GM19025 (cell line): ENCODE measurements at regions not wholly inside any gene's neighbourhood (a gene's known extent, or its start where the extent isn't known, plus 50 kb on each side); places are given as distances from the start of the nearest gene placed in this dataset.
A peak's percentile ranks its signal among the peaks of the same experiment; 100 is the strongest.
"Not testable (repeated sequence)": the region's sequence is repeated elsewhere in the genome, so short reads cannot be mapped to it uniquely, and the experiment has no call there.

Experiments
- ATAC-seq: cut with Tn5 transposase; IDR thresholded peaks from one replicate; pipeline ENCODE4 v1.9.1; 2021; ENCODE audit warnings: mild to moderate bottlenecking, low read depth, moderate library complexity; ENCODE audit not compliant: unreplicated experiment

DNA sequence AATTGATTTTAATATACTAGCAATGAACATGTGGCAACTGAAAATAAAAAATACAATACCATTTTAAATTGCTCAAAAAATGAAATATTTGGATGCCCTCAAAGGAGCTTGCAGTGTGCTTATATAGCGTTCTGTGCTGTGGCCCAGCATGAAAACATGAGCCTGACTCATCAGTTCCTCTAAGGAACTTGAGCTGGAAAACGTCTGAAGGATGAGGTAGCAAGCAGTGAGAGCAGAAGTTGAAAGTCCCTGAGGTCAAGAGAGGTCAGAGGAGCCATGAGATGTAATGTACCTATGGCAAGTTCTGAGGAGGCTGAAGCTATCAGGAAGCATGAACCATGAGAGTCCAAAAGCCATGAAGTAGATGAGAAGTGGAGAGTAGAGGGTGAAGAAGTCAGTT lies 59.7 kb downstream of the HMGB3 start:
- ATAC-seq: no peak

DNA sequence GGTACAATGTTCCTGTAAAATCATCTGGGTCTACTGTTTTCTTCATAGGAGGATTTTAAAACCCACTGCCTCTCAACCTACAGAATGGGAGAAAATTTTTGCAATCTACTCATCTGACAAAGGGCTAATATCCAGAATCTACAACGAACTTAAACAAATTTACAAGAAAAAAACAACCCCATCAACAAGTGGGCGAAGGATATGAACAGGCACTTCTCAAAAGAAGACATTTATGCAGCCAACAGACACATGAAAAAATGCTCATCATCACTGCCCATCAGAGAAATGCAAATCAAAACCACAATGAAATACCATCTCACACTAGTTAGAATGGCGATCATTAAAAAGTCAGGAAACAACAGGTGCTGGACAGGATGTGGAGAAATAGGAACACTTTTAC lies 83.2 kb downstream of the HMGB3 start:
- ATAC-seq: not testable (repeated sequence)

GRCh38 chrX:151073767-151074166 lies 90.6 kb downstream of the HMGB3 start:
- ATAC-seq: no peak

DNA sequence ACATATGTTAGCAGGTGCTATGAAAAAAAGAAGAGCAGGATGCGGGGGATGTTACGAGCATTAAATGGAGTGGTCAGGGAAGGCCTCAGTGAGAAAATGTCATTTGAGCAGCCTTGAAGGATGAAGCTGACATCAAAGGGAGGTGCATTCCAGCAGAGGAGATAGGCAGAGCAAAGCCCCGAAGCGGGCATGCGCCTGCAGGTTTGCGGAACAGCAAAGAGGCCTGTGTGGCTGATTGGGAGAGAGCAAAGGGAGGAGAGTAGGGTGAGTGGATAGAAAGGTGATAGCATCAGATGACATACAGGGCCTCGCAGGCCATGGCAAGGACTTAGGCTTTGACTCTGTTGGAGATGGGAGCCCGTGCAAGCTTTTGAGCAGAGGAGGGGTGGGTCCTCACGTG lies 95.4 kb upstream of the GPR50 start:
- no peak for ATAC-seq

DNA sequence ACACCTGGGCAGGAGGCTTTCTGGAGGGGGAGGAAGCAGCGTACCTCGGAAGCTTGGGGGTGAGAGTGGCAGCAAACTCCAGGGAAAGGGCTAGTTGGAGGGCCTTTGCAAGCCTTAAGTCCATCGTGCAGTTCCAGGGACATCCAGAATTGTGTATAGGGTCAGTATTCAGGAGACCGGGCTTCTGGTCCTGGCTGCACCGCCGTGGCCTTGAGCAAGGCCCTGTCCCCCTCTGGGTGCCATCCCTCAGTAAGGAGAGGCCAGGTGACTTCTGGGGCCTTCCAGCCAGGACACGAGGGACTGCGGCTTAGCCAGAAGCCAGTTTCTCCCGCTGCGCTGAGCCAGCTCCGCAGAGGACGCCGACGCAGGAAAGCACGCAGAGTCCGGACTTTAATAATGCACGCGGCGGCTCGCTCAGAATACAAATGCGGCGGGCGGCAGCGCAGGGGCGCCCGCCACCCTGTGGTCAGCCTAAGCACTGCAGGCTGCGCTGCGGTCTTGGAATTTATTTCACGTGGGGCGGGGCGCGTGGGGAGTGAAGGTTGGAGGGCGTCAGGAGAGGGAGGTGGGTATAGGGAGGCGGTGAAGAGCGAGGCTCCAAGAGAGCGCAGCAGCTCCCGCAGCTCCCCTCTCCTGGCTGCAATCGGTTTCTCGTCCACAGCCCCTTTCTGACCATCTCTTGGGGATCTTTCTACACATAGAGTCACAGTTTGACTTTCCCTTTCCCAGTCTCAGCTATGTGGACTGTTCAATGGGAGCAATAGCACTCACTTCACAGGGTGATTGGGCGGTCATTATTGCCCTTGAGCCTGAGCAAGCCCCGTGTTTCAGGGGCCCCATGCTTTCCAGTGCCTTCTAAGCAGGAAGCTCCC lies 94.1 kb upstream of the GPR50 start:
- ATAC-seq: peak; percentile 82

GRCh38 chrX:151084454-151084853 lies 91.9 kb upstream of the GPR50 start:
- no peak for ATAC-seq

GRCh38 chrX:151085207-151085606 lies 91.2 kb upstream of the GPR50 start:
- ATAC-seq: no peak

DNA sequence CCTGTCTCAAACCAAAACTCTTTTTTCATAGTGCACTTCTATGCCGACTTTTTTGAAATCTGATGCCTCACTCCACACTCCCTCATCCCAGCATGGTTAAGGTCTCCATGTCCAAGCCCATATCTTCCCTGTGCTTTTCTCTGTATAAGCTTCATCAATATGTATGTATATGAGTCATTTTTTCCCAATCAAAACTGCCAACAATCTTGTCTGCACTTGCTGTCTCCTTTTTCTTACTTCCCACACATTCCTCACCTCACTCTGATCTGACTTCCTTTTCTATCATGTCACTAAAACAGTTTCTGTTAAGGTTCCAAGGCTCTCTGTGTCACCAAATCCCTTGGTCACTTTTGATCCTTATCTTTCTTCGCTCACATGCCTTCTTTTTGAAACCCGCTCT lies 88.2 kb upstream of the GPR50 start:
- no peak for ATAC-seq

DNA sequence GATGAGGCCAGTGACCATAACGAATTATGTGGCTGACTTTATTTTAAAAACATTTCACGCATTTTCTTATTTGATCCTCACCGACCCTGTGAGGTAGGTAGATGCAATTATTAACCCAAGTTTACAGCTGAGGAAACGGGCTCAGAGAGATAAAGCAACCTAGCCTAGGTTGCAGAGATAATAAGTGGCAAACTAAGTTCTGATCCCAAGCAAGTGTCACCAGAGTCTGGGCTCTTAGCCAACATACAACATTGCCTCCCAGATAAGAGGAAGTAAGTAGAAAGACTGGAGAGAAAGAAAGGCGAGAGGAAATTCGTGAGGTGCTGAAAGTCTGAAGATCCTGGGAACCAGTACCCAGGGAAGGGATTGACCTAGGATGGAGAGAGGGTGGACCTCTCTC lies 77.4 kb upstream of the GPR50 start:
- ATAC-seq: no peak

- ATAC-seq: no peak
These were observed 75.6 kb upstream of the GPR50 start for GRCh38 chrX:151100799-151101198.

DNA sequence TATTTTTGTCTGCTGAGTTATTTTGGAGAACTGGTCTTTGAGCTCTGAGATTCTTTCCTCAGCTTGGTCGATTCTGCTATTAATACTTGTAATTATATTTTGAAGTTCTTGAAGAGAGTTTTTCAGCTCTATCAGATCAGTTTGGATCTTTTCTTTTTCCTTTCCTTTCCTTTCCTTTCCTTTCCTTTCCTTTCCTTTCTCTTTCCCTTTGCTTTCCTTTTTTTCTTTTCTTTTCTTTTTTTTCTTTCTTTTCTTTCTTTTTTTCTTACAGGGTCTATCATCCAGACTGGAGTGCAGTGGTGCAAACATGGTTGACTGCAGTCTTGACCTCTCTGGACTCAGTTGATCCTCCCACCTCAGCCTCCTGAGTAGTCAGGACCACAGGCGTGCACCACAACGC lies 63.2 kb upstream of the GPR50 start:
- ATAC-seq: not testable (repeated sequence)
